HCT116 (cell line): ENCODE measurements at regions not wholly inside any gene's neighbourhood (a gene's known extent, or its start where the extent isn't known, plus 50 kb on each side); places are given as distances from the start of the nearest gene placed in this dataset.

Source experiments
- ATAC-seq: fragments of 200-7000 bp; cut with Tn5 transposase; 2 replicates; pipeline ENCODE4 v1.9.1; 2020; ENCODE audit warnings: mild to moderate bottlenecking, moderate library complexity
- BruUV-seq: library from RNA; stranded (reverse); fragments of 400-500 nt; replicated peaks from 2 replicates; lab custom pipeline; 2021; lab: Mats Ljungman, UMichigan
- CTCF ChIA-PET: fragments of 300-600 bp; sonication (Branson Sonifier 250); formaldehyde crosslinking; loops from one replicate; lab custom pipeline; 2021; ENCODE audit warnings: antibody characterized with exemption; lab: Charles Lee
- POLR2A ChIA-PET: fragments of 300-600, 350-600 bp; sonication (Branson Sonifier 250); formaldehyde crosslinking; loops from one replicate; lab custom pipeline; 2021; ENCODE audit warnings: antibody characterized with exemption; lab: Charles Lee
- RAD21 ChIA-PET, 2 experiments: fragments of 300-600 bp; sonication (Branson Sonifier 250); formaldehyde crosslinking; loops; one replicate each; lab custom pipeline; 2023; ENCODE audit warnings: low total read pairs in 2 of 2; ENCODE audit not compliant: uncharacterized antibody in 2 of 2, unreplicated experiment in 2 of 2, low non-redundant PET in 1 of 2; lab: Charles Lee
- DNase-seq: peaks from one replicate; pipeline ENCODE4 v3.0.0-alpha.2; 2010; ENCODE audit warnings: low read depth, low spot score
- H2AFZ ChIP-seq: fragments of 200-600 bp; shearing (Covaris generic), sonication (generic); 2 replicates; pipeline ENCODE4 v1.6.1; 2017; ENCODE audit warnings: low read depth, mixed run types, mixed read lengths, antibody characterized with exemption, low read length; ENCODE audit not compliant: poor library complexity, severe bottlenecking
- H3K27ac ChIP-seq: 2 replicates; pipeline ENCODE4 v1.5.1; 2012; ENCODE audit warnings: low read depth, low read length
- H3K27me3 ChIP-seq: fragments of 200-600 bp; sonication (generic); 2 replicates; pipeline ENCODE4 v1.6.1; 2016; ENCODE audit warnings: mixed run types, low read length, mixed read lengths; ENCODE audit not compliant: insufficient read depth
- H3K36me3 ChIP-seq, 2 experiments: fragments of 200-500 bp in 1 of 2; fragments of 200-600 bp in 1 of 2; sonication (Bioruptor generic) in 1 of 2; sonication (generic) in 1 of 2; 2 replicates each; pipeline versions ENCODE4 v1.5.1 to v1.6.1; 2014 to 2016; ENCODE audit warnings: low read length in 2 of 2, inconsistent platforms in 1 of 2, mixed read lengths in 1 of 2, mixed run types in 1 of 2; ENCODE audit not compliant: insufficient read depth in 2 of 2, control insufficient read depth in 1 of 2
- H3K4me1 ChIP-seq, 2 experiments: fragments of 200-600 bp in 1 of 2; sonication (generic) in 1 of 2; 2 replicates each; pipeline versions ENCODE4 v1.5.1 to v1.6.1; 2012 to 2017; ENCODE audit warnings: low read length in 2 of 2, inconsistent platforms in 1 of 2, mild to moderate bottlenecking in 1 of 2, mixed read lengths in 1 of 2, mixed run types in 1 of 2, moderate library complexity in 1 of 2; ENCODE audit not compliant: insufficient read depth in 2 of 2, control insufficient read depth in 1 of 2
- H3K4me2 ChIP-seq: fragments of 200-600 bp; sonication (generic); 2 replicates; pipeline ENCODE4 v1.6.1; 2017; ENCODE audit warnings: mixed run types, low read length, mixed read lengths
- H3K4me3 ChIP-seq, 2 experiments: fragments of 200-600 bp in 1 of 2; sonication (generic) in 1 of 2; replicated peaks in 1 of 2; 2 replicates each; pipeline ENCODE4 v1.5.1; 2011 to 2016; ENCODE audit warnings: low read length in 2 of 2, control low read depth in 1 of 2, low read depth in 1 of 2, mild to moderate bottlenecking in 1 of 2, mixed read lengths in 1 of 2, mixed run types in 1 of 2
- H3K79me2 ChIP-seq: fragments of 200-600 bp; sonication (generic); 2 replicates; pipeline ENCODE4 v1.6.1; 2017; ENCODE audit warnings: mild to moderate bottlenecking, mixed run types, low read length, moderate library complexity, mixed read lengths; ENCODE audit not compliant: insufficient read depth
- H3K9ac ChIP-seq: fragments of 200-600 bp; sonication (generic); 2 replicates; pipeline ENCODE4 v1.6.1; 2016; ENCODE audit warnings: low read length, mixed read lengths
- H3K9me2 ChIP-seq: fragments of 200-600 bp; sonication (generic), shearing (Covaris generic); 2 replicates; pipeline ENCODE4 v1.6.1; 2017; ENCODE audit warnings: mixed run types, mild to moderate bottlenecking, moderate library complexity; ENCODE audit not compliant: insufficient read depth
- H3K9me3 ChIP-seq, 2 experiments: fragments of 200-500 bp in 1 of 2; fragments of 200-600 bp in 1 of 2; sonication (Bioruptor generic) in 1 of 2; sonication (generic) in 1 of 2; 2 replicates each; pipeline ENCODE4 v1.6.1; 2014 to 2017; ENCODE audit warnings: low read length in 2 of 2, mixed read lengths in 2 of 2, inconsistent platforms in 1 of 2, low read depth in 1 of 2, mild to moderate bottlenecking in 1 of 2, mixed run types in 1 of 2, moderate library complexity in 1 of 2; ENCODE audit not compliant: control insufficient read depth in 1 of 2, insufficient read depth in 1 of 2
- H4K20me1 ChIP-seq: fragments of 200-600 bp; sonication (generic), shearing (Covaris generic); 2 replicates; pipeline ENCODE4 v1.6.1; 2017; ENCODE audit warnings: mixed run types, mild to moderate bottlenecking, moderate library complexity; ENCODE audit not compliant: insufficient read depth
- ATF3 ChIP-seq: IDR thresholded peaks from 2 replicates; pipeline ENCODE4 v1.6.1; 2012
- CTCF ChIP-seq, 3 experiments: fragments of 200-600 bp in 1 of 3; sonication (generic) in 1 of 3; IDR thresholded peaks in 2 of 3; conservative IDR thresholded peaks in 1 of 3; 2 replicates each; pipeline ENCODE4 v1.5.1; 2012 to 2017; ENCODE audit warnings: low read depth in 2 of 3, low read length in 2 of 3, antibody characterized with exemption in 1 of 3, borderline replicate concordance in 1 of 3, control low read depth in 1 of 3, mild to moderate bottlenecking in 1 of 3, mixed read lengths in 1 of 3, mixed run types in 1 of 3, moderate library complexity in 1 of 3; ENCODE audit not compliant: insufficient read depth in 1 of 3
- EGR1 ChIP-seq: IDR thresholded peaks from 2 replicates; pipeline ENCODE4 v1.6.1; 2012; ENCODE audit warnings: low read depth
- EZH2 ChIP-seq: fragments of 200-600 bp; sonication (generic); IDR thresholded peaks from 2 replicates; pipeline ENCODE4 v1.6.1; 2017; ENCODE audit warnings: antibody characterized with exemption, mixed run types
- FOSL1 ChIP-seq: IDR thresholded peaks from 2 replicates; pipeline ENCODE4 v1.6.1; 2012; ENCODE audit warnings: low read depth
- MAX ChIP-seq: IDR thresholded peaks from 2 replicates; pipeline ENCODE4 v1.6.1; 2012
- RAD21 ChIP-seq: IDR thresholded peaks from 2 replicates; pipeline ENCODE4 v1.6.1; 2012; ENCODE audit warnings: low read depth, mild to moderate bottlenecking
- YY1 ChIP-seq: IDR thresholded peaks from 2 replicates; pipeline ENCODE4 v1.6.1; 2011; ENCODE audit warnings: low read length, low read depth, moderate library complexity, mild to moderate bottlenecking; ENCODE audit not compliant: insufficient replicate concordance; ENCODE audit errors: extremely low read depth
- ZBTB33 ChIP-seq: IDR thresholded peaks from 2 replicates; pipeline ENCODE4 v1.6.1; 2011; ENCODE audit warnings: mild to moderate bottlenecking, low read length, moderate library complexity; ENCODE audit not compliant: insufficient replicate concordance; ENCODE audit errors: extremely low read depth
- intact Hi-C: fragments of 100-400 bp; cut with micrococcal nuclease; formaldehyde crosslinking; loops from 2 replicates; pipeline ENCODE4 v1.10.0; 2022

GRCh38 chr7:156074084-156074483, 261.8 kb upstream of the SHH start:
- no peak for DNase-seq
- ATAC-seq, result no peak
- H3K36me3 ChIP-seq, result no peaks in the 10 kb centered on the region
- H4K20me1 ChIP-seq, result no peaks in the 10 kb centered on the region
- H3K4me1 ChIP-seq, result no peaks in the 10 kb centered on the region
- CTCF ChIA-PET, result no interaction called here
- H3K9me2 ChIP-seq, result no peaks in the 10 kb centered on the region
- H3K9ac ChIP-seq, result no peak overlapping the region
- RAD21 ChIA-PET, result no interaction called here
- H3K27ac ChIP-seq, result no peak overlapping the region
- no peaks in the 10 kb centered on the region for H3K9me3 ChIP-seq
- intact Hi-C loops, result no loop called here
- POLR2A ChIA-PET, result no interaction called here
- no peak overlapping the region for H3K4me3 ChIP-seq
- no peaks in the 10 kb centered on the region for H3K79me2 ChIP-seq
- no TSS peak for BruUV-seq
- TF ChIP-seq EZH2, result no peak
- TF ChIP-seq ATF3, result no peak
- no peak for TF ChIP-seq MAX
- TF ChIP-seq CTCF (IDR thresholded peaks at IDR 0.05 in 2 of 3, conservative IDR thresholded peaks at IDR 0.05 in 1 of 3; ENCODE audit: borderline replicate concordance in 1 of 3, insufficient read depth in 1 of 3, low read depth in 2 of 3, low read length in 2 of 3), result no peak
- TF ChIP-seq RAD21, result no peak
- no peak for TF ChIP-seq EGR1
- H3K27me3 ChIP-seq, result no peaks in the 10 kb centered on the region
- no peak overlapping the region for H3K4me2 ChIP-seq
- no peak overlapping the region for H2AFZ ChIP-seq

GRCh38 chr7:156073366-156074052, 261.2 kb upstream of the SHH start:
- intact Hi-C loops, result no loop called here
- H3K9me2 ChIP-seq, result no peaks in the 10 kb centered on the region
- no peaks in the 10 kb centered on the region for H3K9me3 ChIP-seq
- no peaks in the 10 kb centered on the region for H4K20me1 ChIP-seq
- H3K4me2 ChIP-seq, result no peak overlapping the region
- ChIA-PET CTCF (no interaction called here), POLR2A (no interaction called here), RAD21 (no interaction called here)
- BruUV-seq, result no TSS peak
- ATAC-seq, result no peak
- H3K9ac ChIP-seq, result no peak overlapping the region
- no peak overlapping the region for H3K27ac ChIP-seq
- no peak overlapping the region for H2AFZ ChIP-seq
- H3K36me3 ChIP-seq, result no peaks in the 10 kb centered on the region
- H3K27me3 ChIP-seq, result no peaks in the 10 kb centered on the region
- no peak for DNase-seq
- H3K4me1 ChIP-seq, result no peaks in the 10 kb centered on the region
- no peaks in the 10 kb centered on the region for H3K79me2 ChIP-seq
- no peak overlapping the region for H3K4me3 ChIP-seq
- TF ChIP-seq MAX, result no peak
- TF ChIP-seq ATF3, result no peak
- TF ChIP-seq ZBTB33, result no peak
- TF ChIP-seq EZH2, result no peak
- no peak for TF ChIP-seq YY1
- no peak for TF ChIP-seq FOSL1
